ENCODE measurements at regions not wholly inside any gene's neighbourhood (a gene's known extent, or its start where the extent isn't known, plus 50 kb on each side); places are given as distances from the start of the nearest gene placed in this dataset.

DNA sequence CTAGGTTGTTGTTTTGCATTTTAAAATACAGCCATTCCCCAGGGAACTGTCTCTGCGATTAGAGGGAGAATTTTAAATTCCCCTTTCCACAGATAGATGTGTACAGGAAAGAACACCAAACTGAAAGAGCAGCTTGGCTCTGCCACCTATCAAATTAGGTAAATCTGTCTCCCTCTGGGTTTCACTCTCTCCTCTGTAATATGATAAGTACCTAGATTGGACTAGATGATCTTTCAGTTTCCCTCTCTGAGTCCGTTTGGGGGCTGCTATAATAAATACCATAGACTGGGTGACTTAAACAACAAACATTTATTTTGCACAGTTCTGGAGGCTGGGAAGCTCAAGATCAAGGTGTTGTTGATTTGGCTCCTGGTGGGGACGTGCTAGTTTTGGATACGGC, 186.0 kb downstream of the KIF20B start:
- no peak for DNase-seq (ENCODE audit: low spot score)

DNA sequence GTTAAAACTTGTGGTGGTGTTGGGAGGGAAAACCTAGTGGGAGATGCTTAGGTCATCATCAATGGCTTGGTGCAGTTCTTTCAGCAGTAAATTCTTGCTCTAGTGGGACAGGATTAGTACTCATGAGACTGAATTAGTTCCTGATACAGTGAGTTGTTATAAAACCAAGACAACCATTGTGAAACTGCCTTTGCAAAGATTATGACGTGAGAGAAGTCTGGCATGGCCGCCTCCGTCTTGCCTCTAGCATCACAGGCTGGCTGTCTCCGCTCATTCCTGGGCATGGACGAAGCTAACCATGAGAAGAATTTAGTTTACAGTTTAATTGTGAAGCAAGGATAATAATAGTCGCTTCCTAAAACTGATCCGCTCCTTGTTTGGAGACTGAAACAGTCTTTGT, 186.4 kb downstream of the KIF20B start:
- DNase-seq (ENCODE audit: low spot score), result no peak

DNA sequence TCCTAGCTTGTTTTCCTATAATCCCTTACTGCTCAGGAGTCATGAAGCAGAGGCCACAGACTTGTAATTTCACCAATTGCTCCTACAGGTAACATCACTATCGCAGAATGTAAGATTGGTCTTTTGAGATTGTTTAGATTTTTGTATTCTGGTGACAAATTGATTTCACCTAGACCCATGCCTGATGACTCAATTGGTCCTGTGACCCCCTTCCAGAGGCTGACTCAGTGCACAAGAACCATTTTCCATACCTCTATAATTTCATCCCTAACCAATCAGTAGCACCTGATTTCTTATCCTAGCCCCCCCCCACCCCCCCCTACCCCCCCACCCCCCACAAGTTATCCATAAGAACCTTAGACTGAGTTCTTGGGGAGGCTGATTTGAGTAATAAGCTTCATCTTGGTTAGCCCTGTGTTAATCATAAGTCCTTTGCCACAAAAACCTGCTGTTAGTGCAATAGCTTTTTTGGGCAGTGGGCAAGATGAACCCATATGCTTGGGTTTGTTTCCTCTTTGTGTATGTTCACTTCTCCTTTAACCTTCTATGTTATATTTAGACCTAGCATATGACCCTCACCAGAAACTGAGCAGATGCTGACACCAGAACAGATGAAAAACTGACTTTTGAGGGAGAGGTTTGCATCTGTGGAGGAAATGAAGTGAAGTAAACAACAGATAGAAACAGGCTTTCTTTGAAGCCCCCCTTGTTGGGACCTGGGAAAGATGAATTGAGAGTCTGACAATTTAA, 187.1 kb downstream of the KIF20B start:
- DNase-seq (ENCODE audit: low spot score), result no peak

DNA sequence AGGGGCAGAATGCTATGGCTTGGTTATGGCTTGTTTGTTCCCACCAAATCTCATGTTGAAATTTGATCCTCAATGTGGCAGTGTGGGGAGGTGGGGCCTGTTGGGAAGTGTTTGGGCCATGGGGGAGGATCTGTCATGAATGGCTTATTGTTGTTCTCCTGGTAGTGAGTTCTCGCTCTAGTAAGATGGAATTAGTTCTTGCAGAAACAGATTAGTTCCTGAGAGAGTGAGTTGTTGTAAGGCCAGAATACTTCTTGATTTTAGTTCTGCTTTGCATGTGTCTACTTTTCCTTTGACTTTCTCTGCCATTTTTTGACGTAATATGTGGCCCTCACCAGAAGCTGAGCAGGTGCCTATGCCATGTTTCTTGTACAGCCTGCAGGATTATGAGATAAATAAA, 188.2 kb downstream of the KIF20B start:
- DNase-seq (ENCODE audit: low spot score), result no peak

DNA sequence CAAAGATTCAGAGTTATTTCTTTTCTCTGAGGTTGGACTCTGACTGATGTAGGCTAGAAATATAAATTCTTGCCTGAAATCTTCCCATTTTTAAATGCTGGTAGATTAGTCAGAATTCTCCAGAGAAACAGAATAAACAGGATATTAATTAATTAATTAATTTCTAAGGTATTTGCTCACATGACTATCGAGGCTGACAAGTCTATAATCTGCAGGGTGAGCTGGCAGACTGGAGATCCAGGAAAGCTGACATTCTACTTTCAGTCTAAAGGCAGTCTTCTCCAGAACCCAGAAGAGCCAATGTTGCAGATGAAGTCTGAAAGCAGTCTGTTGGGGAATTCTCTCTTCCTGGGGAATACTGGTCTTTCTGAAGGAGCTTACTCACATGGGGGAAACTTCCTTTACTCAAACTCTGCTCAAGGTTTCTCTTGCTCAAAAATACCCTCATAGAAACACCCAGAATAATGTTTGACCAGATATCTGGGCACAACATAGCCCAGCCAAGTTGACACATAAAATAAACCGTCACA, 189.7 kb downstream of the KIF20B start:
- no peak for DNase-seq (ENCODE audit: low spot score)

DNA sequence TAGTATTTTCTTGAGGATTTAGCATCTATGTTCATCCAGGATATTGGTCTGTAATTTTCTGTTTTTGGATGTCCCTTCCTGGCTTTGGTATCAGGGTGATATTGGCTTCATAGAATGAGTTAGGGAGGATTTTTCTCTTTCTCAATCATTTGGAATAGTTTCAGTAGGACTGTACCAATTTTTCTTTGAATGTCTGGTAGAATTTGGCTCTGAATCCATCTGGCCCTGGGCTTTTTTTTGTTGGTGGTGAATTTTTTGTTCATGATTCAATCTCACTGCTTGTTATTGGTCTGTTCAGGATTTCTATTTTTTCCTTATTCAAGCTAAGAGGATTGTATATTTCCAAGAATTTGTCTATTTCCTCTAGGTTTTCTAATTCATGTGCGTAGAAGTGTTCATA, 192.7 kb downstream of the KIF20B start:
- no peak for DNase-seq (ENCODE audit: low spot score)

DNA sequence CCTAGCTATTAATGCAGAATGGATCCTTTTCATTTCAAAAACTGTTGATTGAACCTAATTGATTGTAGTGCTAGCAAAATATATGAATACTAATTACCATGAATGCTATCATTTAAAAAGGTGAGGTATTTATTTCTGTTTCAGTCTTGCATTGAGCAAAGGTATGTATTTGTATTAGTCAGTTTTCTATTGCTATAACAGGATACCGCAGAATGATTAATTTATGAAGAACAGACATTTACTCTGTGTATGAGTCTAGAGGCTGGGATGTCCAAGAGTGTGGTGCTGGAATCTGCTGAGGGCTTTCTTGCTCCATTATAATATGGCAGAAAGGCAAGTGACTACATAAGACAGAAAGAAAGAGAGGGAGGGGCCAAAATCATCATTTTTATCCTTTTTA, 199.2 kb downstream of the KIF20B start:
- DNase-seq (ENCODE audit: low spot score), result no peak

DNA sequence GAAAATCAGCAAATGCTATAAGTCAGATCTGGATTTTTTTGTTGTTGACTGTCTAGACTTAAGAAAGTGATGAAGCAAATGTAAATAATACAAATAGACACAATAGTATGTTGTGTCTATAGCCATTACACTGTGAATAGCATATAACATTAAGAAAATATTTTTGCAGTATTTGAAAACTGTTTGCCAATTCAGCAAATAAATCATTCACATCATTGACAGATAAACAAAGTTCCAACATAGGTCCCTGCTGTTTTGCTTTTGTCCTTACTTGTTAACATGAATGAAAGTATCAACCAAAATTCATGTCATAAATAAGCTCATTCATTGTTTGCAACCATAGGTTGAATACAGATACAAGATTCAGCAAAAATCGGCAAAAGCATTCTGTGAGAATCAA, 200.5 kb downstream of the KIF20B start:
- no peak for DNase-seq (ENCODE audit: low spot score)

DNA sequence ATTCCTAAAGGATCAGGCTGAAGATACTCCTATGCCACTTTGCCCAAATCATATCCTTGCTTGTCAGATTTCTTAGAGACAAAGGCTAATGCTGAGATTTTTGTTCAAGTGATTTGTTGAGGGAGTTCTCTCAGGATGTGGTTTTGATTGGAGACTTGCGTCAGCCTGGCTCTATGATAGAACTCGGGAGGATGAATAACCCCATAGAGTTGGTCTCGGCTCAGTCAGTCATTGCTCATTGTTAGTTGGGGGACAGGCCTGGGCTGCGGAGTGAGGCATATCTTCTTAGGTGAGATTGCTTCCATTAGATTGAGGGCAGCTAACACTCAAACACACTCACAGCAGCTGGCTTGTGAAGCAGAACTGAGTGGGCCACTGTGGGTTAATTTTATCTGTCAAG, 203.4 kb downstream of the KIF20B start:
- DNase-seq (ENCODE audit: low spot score), result no peak

DNA sequence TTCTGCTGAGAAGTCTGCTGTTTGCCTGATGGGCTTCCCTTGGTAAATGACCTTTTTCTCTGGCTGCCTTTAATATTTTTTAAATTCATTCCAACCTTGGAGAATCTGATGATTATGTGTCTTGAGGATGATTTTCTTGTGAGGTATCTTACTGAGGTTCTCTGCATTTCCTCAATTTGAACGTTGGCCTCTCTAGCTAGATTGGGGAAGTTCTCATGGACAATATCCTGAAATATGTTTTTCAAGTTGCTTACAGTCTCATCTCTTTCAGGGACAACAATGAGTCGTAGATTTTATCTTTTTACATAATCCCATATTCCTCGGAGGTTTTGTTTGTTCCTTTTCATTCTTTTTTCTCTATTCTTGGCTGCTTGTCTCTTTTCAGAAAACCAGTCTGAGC, 208.4 kb downstream of the KIF20B start:
- DNase-seq (ENCODE audit: low spot score), result no peak

DNA sequence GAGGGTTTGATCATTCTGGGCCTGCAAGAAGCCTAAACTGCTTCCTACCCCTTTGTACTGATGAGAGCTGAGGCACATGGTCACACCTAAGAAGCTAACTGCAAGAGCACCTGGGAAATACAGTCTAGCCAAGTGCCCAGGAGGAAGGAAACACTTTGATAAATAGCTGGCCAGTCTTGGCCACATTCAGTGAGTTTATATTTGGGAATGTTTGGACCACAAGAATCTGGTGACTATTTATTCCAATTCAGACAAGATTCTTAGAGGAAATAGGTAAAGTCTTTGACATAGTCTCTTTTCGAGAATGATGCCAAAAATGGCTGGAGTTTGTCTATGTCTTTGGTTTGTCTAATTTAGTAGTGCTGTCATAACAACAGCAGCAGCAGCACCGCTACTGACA, 213.6 kb downstream of the KIF20B start:
- DNase-seq (ENCODE audit: low spot score), result no peak

DNA sequence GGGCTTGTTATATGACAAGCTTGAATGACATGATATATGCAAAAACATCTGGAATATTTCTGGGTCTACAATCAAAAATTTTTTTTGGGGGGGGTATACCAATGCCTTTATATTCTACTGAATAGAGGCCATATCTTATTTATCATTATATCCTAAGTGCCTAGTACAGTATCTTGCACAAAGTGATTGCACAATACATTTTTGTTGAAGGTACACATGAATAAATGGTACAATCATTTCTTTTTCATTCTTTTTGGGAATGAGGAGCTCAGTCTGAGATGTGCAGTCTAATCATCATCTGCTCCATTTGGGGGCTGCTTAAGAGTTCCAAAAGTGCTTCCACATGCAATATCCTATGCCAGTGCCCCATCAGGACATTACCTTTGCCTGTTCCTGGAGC, 214.6 kb downstream of the KIF20B start:
- no peak for DNase-seq (ENCODE audit: low spot score)

DNA sequence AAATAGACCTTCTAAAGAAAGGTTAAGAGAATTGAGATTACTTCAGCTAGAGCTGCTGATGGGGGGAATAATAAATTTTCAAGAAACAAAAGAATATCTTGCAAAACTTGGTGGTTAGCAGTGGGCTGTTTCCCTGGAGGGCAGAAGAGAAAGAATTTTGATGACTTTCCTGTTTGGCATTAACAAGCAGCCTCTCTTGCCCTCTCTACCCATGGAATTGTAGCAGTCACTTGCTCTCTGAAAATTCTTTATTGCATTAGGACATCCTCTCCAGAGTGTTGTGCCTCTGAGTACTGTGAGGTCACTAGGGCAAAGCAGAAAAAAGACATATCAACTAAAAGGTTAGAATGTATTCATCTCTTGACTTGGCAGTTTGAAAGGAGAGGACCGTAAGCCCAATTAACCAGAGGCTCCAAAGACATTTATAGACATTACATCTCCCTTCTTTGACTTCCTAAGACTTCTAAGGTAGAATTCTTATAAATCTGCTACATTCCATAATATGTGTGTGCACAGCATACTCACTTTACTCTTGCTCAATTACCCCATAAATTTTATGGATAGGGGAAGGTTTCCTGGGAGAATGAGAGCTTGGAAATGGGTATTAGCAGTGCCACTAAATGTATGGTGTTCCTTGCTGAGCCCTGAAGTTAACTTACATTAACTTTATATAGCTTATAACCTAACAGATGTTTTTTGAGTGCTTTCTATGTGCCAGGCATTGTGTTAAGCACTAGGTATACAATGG, 215.3 kb downstream of the KIF20B start:
- no peak for DNase-seq (ENCODE audit: low spot score)

DNA sequence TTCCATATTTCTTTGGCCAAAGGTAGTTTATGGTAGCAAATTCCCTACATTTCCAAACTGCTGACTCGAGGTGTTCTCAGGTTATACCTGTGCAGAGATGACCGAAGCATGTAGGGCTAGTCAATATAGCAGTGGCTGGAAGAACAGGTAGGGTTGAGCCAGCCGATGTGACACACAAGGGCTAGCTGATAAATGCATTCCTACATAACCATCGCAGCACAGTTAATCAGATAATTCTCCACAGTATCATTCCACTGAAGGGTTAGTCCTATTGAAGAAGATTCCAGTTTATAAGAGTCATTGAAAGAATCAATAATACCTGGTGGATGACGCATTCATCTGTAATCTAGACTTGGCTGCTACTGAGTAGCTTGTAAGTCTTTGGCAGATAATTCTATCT, 220.0 kb downstream of the KIF20B start:
- no peak for DNase-seq (ENCODE audit: low spot score)

DNA sequence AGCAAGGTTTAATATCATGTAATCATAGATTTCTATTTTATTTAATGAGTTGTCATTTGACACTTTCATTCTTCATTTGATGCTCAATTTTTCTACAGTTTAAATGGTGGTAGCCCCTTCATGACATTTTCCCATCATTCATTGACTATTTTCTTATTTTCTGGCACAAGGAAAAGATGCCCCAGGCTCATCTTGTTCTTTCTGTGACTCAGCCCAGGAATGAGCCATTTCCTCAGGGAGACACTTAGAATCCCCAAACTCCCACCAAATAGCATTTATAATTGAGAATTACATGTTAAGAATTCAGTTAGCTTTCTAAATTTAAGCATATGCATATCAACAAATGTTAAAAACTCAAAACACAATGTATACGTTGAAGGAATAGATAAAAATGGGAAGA, 222.3 kb downstream of the KIF20B start:
- no peak for DNase-seq (ENCODE audit: low spot score)

DNA sequence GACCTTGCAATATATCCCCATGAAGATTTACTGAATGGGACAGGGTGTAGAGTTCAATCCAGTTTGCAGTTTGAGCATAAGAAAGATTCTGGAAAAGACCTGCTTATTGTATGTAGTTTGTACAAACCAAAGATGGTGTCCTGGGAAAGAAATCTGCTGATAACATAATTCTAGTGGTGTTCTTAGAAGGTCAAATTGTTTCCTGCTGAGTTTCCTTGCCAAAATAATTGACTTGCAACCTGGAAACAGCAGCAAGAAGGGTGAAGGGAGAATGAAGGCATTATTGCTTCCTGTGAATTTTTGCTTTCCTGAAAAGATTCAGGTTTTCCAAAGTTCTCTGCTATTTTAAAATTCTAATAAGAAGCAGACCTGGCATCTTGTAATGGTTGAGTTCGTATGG, 222.9 kb downstream of the KIF20B start:
- no peak for DNase-seq (ENCODE audit: low spot score)

DNA sequence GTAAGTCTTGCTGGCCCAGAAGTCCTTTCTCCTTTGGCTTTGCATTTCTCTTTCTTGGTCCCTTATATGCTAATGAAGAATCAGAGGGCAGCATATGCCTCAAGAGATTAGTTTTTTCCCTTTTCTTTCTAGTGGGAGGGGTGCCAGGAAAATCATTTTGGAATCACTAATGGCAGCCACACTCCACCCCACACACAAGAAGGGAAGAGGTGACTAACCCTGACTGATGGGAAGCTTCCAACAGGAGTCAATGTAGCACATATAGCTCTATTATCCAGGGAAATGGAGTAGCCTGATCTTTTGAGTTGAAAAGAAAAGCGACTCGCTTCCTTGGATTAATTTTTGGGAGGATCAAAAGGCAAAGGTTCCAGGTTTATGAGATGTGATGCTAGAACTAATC, 225.3 kb downstream of the KIF20B start:
- DNase-seq (ENCODE audit: low spot score), result no peak

DNA sequence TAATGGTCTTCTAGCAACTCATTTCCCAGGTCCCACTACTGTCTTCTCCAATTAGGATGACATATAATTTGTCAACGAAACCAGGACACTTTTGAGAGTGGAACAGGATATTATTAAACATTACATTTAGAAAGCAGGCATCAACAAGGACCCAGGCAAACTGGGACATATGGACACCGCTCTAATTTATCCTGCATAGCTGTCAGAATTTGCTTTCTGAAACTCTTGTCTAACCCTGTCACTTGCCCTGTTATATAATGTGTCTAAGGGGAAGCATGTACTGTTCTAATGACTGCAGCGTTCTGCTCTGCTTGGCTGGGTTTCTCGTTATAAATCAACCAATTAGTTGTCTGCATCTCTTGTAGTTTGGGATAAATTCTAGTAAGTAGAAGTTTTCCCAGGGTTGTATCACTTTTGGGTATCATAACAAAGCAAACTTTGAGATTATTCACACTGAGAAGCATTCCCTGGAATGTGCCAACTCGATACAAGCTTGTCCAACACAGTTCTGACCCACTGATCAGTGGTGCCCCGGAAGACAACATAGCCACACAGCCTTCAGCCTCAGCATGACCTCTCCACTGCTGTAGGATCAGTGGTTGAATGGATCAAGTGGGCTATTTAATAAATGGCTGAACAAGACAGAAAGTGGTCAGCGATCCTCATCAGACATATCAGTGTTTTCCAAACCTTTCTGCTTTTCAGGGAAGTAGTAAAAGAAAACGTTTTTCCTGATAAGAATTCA, 228.1 kb downstream of the KIF20B start:
- DNase-seq (ENCODE audit: low spot score), result no peak

DNA sequence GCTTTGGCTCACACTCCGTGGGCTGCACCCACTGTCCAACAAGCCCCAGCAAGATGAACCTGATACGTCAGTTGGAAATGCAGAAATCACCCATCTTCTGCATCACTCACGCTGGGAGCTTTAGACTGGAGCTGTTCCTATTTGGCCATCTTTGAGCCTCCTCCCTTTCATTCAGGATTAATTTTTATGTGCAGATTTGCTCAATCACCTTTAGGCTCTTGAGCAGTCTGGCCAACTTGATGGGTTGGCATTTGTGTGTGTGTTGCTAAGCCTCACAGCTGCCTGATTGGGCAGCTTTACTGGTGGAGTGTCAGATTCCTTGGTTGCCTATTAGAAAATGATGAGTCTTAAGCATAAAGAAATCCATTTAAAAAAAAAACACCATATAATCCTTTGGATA, 236.1 kb downstream of the KIF20B start:
- DNase-seq (ENCODE audit: low spot score), result no peak

DNA sequence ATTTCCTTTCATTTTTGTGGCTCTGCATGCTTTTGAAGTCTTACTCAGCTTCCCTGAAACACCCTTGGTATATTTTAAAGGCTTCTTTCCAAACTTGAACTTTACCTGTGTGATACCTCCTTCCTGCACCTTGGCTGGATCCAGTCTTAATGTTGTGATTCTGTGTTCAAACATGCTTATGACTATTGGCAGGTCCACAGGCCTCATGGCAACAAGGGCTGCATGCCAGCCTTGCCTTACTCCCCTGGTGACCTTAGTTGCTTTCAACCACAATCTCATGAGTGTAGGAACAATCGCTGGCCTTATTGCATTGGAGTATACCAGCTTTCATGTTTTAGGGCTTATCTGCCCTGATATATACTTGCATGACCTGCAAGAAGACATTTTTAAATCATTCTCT, 238.7 kb downstream of the KIF20B start:
- no peak for DNase-seq (ENCODE audit: low spot score)

DNA sequence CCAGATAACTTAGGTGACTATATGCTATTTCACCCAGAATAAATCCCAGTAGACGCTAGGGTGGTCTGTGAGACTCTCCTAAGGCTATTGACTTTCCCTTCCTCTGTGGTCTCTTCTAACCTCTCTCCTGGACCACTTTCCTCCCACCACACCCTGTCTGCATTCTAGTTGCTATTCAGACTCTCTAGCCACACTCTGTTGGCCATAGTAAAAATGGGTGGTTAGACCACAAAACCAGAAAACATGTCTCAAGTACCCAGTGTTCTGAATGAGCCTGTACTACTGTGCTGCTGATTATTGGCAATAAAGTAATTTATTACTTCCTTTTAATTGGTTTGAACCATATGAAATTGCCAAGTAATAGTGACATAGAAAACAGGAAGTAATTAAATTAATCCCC, 240.8 kb downstream of the KIF20B start:
- no peak for DNase-seq (ENCODE audit: low spot score)

DNA sequence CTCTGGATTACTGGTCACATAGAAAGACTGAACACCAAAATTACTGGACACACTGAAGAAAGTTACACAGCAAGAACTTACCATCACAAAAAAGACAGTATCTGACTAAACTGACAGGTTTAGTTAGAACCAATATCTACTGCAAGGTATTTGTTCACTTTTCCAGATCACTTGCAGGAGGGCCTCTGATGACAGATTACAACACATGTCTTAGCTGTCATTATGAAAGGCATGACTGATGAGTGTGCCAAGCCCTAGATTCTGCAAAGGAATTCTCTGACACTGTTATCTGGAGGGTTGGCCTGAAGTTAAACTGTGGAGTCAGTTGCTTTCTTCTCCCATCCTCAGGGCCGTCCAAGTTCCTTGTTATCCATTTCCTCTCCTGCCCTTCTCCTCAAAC, 242.7 kb downstream of the KIF20B start:
- no peak for DNase-seq (ENCODE audit: low spot score)

DNA sequence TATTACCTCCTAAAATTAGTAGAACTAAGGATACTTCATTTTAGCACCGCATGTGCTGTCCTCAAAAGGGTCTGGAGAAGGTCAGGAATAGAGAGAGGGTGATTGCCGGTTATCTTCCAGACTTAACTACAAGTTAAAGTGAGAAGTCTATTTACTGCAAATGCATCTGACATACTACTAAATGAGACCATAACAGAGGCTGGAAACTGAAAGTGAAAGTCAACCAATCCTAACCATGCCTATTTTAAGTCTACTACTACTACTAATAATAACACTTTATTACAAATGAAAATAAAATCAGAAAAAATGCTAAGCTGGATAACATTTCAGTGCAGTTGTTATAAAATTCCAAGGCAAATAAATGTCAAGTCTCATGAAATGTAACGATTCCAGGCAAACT, 244.7 kb downstream of the KIF20B start:
- no peak for DNase-seq (ENCODE audit: low spot score)

Data from GM03348 (cell line).